PC-3 (cell line): ENCODE measurements at regions not wholly inside any gene's neighbourhood (a gene's known extent, or its start where the extent isn't known, plus 50 kb on each side); places are given as distances from the start of the nearest gene placed in this dataset.

Source experiments
- CTCF ChIP-seq: fragments of 300-600 bp; sonication (generic); conservative IDR thresholded peaks from 2 replicates; pipeline ENCODE4 v1.5.1; 2017; ENCODE audit warnings: antibody characterized with exemption, low read depth, mild to moderate bottlenecking, low read length
- EZH2 ChIP-seq: fragments of 300-600 bp; sonication (generic); IDR thresholded peaks from one replicate; pipeline ENCODE4 v1.6.1; 2017; ENCODE audit warnings: antibody characterized with exemption, mild to moderate bottlenecking, low read length; ENCODE audit not compliant: unreplicated experiment
- EZH2phosphoT487 ChIP-seq: fragments of 300-600 bp; sonication (generic); IDR thresholded peaks from 2 replicates; pipeline ENCODE4 v1.6.1; 2018; ENCODE audit warnings: mild to moderate bottlenecking, antibody characterized with exemption, low read length, borderline replicate concordance

DNA sequence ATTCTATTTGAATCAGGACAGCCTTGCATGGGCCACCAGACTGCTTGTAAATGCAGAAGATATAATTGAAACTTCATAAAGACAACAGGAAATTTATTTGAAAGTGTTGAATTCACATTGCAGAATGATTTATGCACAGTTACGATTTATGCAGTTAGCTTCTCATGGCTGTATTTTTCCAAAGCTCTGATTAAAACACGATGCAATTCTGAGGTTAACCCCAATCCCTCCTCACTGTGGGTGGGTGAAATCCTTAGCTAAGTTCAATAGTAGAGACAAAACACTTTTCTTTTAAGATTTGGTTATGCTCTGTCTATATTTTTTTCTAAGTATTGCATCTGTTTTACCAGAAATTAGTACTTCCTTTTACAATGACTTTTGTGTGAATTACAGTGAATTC lies 728.8 kb upstream of the IGFBP3 start:
- TF ChIP-seq CTCF (no peak), EZH2 (no peak), EZH2phosphoT487 (no peak)
